ENCODE measurements at regions not wholly inside any gene's neighbourhood (a gene's known extent, or its start where the extent isn't known, plus 50 kb on each side); places are given as distances from the start of the nearest gene placed in this dataset.

DNA sequence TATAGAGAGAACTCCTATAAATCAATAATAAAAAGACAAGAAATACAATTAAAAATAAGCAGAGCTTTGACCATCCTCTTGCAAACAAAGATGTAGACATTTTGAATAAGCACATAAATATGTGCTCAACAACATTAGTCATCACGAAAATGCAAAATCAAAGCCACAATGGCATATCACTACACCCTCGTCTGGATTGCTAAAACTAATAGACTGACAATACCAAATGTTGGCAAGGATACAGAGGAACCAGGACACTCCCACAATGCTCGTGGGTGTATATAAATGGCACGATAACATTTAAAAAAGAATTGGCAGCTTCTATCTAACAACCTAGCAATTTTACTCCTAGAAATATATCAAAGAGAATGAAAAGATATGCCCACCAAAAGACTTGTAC lies 530.8 kb downstream of the HAPSTR1 start:
- H3K4me3 Mint-ChIP-seq, result no peak overlapping the region
- Histone ChIP-seq H3K4me3 (ENCODE audit: low read length) (no peak overlapping the region), H3K36me3 (ENCODE audit: control insufficient read depth, insufficient read depth, low read length) (no peaks in the 10 kb centered on the region), H3K27ac (ENCODE audit: low read length) (no peak overlapping the region), H3K4me1 (ENCODE audit: control insufficient read depth, insufficient read depth, low read length) (no peaks in the 10 kb centered on the region), H3K27me3 (ENCODE audit: control insufficient read depth, insufficient read depth, low read length) (no peaks in the 10 kb centered on the region), H3K9me3 (ENCODE audit: control insufficient read depth, insufficient read depth, low read length) (no peaks in the 10 kb centered on the region)
- DNase-seq (no peak), ATAC-seq (no peak)
- intact Hi-C loops (cut with micrococcal nuclease), result no loop called here
- TF ChIP-seq, protein P1, sequence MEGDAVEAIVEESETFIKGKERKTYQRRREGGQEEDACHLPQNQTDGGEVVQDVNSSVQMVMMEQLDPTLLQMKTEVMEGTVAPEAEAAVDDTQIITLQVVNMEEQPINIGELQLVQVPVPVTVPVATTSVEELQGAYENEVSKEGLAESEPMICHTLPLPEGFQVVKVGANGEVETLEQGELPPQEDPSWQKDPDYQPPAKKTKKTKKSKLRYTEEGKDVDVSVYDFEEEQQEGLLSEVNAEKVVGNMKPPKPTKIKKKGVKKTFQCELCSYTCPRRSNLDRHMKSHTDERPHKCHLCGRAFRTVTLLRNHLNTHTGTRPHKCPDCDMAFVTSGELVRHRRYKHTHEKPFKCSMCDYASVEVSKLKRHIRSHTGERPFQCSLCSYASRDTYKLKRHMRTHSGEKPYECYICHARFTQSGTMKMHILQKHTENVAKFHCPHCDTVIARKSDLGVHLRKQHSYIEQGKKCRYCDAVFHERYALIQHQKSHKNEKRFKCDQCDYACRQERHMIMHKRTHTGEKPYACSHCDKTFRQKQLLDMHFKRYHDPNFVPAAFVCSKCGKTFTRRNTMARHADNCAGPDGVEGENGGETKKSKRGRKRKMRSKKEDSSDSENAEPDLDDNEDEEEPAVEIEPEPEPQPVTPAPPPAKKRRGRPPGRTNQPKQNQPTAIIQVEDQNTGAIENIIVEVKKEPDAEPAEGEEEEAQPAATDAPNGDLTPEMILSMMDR (IDR thresholded peaks at IDR 0.05), result no peak
- peaks cover 0 to 5% of the 10 kb centered on the region in 2 donors for H3K27me3 Mint-ChIP-seq (ENCODE audit: low read depth in 2 of 2)
- no peaks in the 10 kb centered on the region for H3K4me1 Mint-ChIP-seq
- no peak overlapping the region for H3K27ac Mint-ChIP-seq
- no peaks in the 10 kb centered on the region for H3K36me3 Mint-ChIP-seq
- H3K9me3 Mint-ChIP-seq, result no peaks in the 10 kb centered on the region
- WGBS (ENCODE audit: insufficient coverage), result 77% methylated on average over 4 of the region's 4 CpGs

DNA sequence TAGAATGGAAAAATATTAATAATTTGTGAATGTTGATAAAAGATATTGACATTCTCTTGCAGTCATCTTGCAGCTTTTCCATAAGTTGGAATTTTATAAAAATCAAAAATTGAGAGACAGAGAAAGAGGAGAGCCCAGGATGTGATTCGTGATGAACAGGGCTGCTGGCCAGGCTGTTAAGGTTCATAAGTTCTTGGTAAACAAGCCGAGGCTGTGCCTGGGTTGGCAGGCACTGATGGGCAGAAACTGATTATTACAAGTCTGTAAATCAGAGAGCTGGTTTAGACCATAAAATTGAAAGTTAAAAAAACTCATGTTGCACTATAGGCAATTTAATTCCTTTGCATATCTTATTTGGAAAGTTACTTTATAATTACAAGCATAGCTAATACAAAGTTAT lies 533.7 kb downstream of the HAPSTR1 start:
- intact Hi-C loops (cut with micrococcal nuclease), result no loop called here
- H3K27ac Mint-ChIP-seq, result no peak overlapping the region
- no peak for DNase-seq

DNA sequence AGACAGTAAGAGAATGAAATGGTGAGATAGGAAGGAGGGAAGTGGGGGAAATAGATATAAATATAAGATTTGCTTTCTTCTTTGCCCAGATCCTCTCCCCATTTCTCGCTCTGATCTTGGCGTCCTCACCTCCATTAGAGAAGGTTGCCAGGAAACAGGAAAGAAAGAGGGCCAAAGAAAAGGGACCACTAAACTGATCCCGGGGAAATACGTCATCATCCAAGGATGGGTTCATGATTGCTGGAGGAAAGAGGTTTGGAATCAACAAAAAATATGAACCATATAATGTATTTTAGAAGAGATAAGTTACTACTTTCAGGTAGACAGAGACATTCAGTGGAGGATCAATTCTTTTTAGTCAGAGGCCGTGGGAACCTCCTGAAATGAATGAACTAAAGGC lies 536.0 kb downstream of the HAPSTR1 start:
- Mint-ChIP-seq H3K9me3 (no peaks in the 10 kb centered on the region), H3K4me3 (no peak overlapping the region), H3K27me3 (ENCODE audit: low read depth in 2 of 2) (peaks cover 0 to 2% of the 10 kb centered on the region in 2 donors), H3K36me3 (no peaks in the 10 kb centered on the region), H3K4me1 (no peaks in the 10 kb centered on the region), H3K27ac (no peak overlapping the region)
- no peaks in the 10 kb centered on the region for H3K9me3 ChIP-seq (ENCODE audit: control insufficient read depth, insufficient read depth, low read length)
- no peak for ATAC-seq
- TF ChIP-seq, protein P1 (IDR thresholded peaks at IDR 0.05), result no peak
- WGBS (ENCODE audit: insufficient coverage), result 82% methylated on average over 5 of the region's 5 CpGs
- no peaks in the 10 kb centered on the region for H3K27me3 ChIP-seq (ENCODE audit: control insufficient read depth, insufficient read depth, low read length)
- no peaks in the 10 kb centered on the region for H3K36me3 ChIP-seq (ENCODE audit: control insufficient read depth, insufficient read depth, low read length)
- intact Hi-C loops (cut with micrococcal nuclease), result no loop called here
- no peaks in the 10 kb centered on the region for H3K4me1 ChIP-seq (ENCODE audit: control insufficient read depth, insufficient read depth, low read length)
- H3K27ac ChIP-seq (ENCODE audit: low read length), result no peak overlapping the region
- H3K4me3 ChIP-seq (ENCODE audit: low read length), result no peak overlapping the region
- DNase-seq, result no peak

More for the DNA sequence above, 533.7 kb downstream of the HAPSTR1 start:
- H3K4me1 ChIP-seq (ENCODE audit: control insufficient read depth, insufficient read depth, low read length), result no peaks in the 10 kb centered on the region
- WGBS (ENCODE audit: insufficient coverage), result 55% methylated on average over 2 of the region's 2 CpGs
- no peak for ATAC-seq
- no peak overlapping the region for H3K4me3 Mint-ChIP-seq
- H3K36me3 ChIP-seq (ENCODE audit: control insufficient read depth, insufficient read depth, low read length), result no peaks in the 10 kb centered on the region
- H3K27me3 Mint-ChIP-seq (ENCODE audit: low read depth in 2 of 2), result peaks cover 0 to 2% of the 10 kb centered on the region in 2 donors
- H3K4me3 ChIP-seq (ENCODE audit: low read length), result no peak overlapping the region
- H3K27me3 ChIP-seq (ENCODE audit: control insufficient read depth, insufficient read depth, low read length), result no peaks in the 10 kb centered on the region
- H3K27ac ChIP-seq (ENCODE audit: low read length), result no peak overlapping the region
- no peaks in the 10 kb centered on the region for H3K9me3 Mint-ChIP-seq
- TF ChIP-seq, protein P1 (IDR thresholded peaks at IDR 0.05), result no peak
- no peaks in the 10 kb centered on the region for H3K36me3 Mint-ChIP-seq
- H3K9me3 ChIP-seq (ENCODE audit: control insufficient read depth, insufficient read depth, low read length), result no peaks in the 10 kb centered on the region
- no peaks in the 10 kb centered on the region for H3K4me1 Mint-ChIP-seq

DNA sequence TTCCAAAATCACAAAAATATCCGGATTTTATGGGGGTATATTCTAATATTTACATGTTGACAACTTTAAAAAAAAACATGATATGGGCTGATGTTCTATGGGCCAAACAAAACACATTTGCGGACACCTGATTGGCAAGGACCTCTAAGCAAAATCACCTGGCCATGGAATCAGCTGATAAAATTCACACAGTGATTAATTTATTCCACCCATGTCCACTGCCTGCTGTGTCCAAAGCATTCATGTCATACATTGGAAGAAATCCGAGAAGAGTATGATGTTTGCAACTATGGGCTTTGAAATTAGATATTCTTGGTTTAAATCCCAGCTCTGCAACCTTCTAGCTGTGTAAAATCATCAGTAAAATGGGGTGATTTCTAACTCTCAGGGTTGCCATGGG lies 538.7 kb downstream of the HAPSTR1 start:
- ATAC-seq (no peak), DNase-seq (no peak)
- Histone ChIP-seq H3K36me3 (ENCODE audit: control insufficient read depth, insufficient read depth, low read length) (no peaks in the 10 kb centered on the region), H3K9me3 (ENCODE audit: control insufficient read depth, insufficient read depth, low read length) (no peaks in the 10 kb centered on the region), H3K4me1 (ENCODE audit: control insufficient read depth, insufficient read depth, low read length) (no peaks in the 10 kb centered on the region), H3K4me3 (ENCODE audit: low read length) (no peak overlapping the region), H3K27ac (ENCODE audit: low read length) (no peak overlapping the region), H3K27me3 (ENCODE audit: control insufficient read depth, insufficient read depth, low read length) (no peaks in the 10 kb centered on the region)
- TF ChIP-seq, protein P1 (IDR thresholded peaks at IDR 0.05), result no peak
- whole genome bisulfite sequencing (ENCODE audit: insufficient coverage), result 69% methylated on average over 3 of the region's 3 CpGs
- Mint-ChIP-seq H3K4me1 (no peaks in the 10 kb centered on the region), H3K27ac (no peak overlapping the region), H3K4me3 (no peak overlapping the region), H3K36me3 (no peaks in the 10 kb centered on the region), H3K9me3 (no peaks in the 10 kb centered on the region), H3K27me3 (ENCODE audit: low read depth in 2 of 2) (peaks cover 0 to 2% of the 10 kb centered on the region in 2 donors)
- intact Hi-C loops (cut with micrococcal nuclease), result no loop called here
